Keratinocyte (primary cell): ENCODE measurements at regions not wholly inside any gene's neighbourhood (a gene's known extent, or its start where the extent isn't known, plus 50 kb on each side); places are given as distances from the start of the nearest gene placed in this dataset.

Source experiments
- CTCF ChIP-seq, 3 experiments: IDR thresholded peaks in 1 of 3; conservative IDR thresholded peaks in 1 of 3; optimal IDR thresholded peaks in 1 of 3; 2 replicates in 2 of 3; 3 replicates in 1 of 3; pipeline versions ENCODE3 to v1.5.1; 2011; ENCODE audit warnings: low read length in 3 of 3, mild to moderate bottlenecking in 3 of 3, moderate library complexity in 2 of 3, control low read depth in 1 of 3, inconsistent platforms in 1 of 3; ENCODE audit not compliant: insufficient read depth in 2 of 3; ENCODE audit errors: extremely low read depth in 1 of 3
- EZH2 ChIP-seq: IDR thresholded peaks from one replicate; pipeline ENCODE4 v1.6.1; 2012; ENCODE audit warnings: inconsistent platforms, mild to moderate bottlenecking, low read length, moderate library complexity

DNA sequence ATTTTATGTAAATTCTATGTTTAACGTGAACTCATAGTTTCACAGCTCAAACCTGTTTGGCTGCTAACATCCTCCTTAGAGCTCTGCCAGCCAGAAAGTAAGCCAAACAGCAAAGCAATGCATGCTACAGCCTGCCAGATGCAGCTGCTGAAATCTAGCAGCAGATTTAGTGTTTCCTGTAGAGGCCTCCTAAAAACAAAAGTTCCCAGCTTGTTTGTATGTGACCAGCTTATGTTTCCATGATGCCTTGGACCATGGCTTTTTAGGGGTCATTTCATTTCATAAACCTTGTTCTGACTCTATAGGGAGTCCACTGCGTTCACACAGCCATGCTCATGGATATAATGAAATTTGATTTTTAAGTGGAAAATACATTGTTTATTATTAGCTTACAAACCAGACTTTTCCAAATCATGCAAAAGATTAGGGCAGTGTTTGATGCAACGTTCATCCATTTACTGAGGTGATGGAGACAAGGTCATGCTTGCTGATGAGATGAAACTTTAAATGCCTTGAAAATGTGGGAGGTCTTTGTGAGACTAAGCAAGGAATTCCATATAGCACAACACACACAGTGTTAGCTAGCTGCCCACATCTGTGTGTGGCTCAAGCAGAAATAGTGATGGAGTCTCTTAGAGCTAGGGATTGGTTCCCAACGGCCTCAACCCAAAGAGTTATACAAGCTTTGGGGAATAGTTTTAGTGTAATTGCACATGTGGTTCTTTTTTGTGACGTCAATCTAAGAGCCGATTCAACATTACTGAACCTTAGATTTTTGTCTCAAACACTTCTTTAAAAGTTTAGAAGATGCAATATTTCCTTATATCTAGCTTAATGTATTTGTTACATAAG, 157.5 kb upstream of the LRIG3 start:
- TF ChIP-seq CTCF (optimal IDR thresholded peaks at IDR 0.05 in 1 of 3, IDR thresholded peaks at IDR 0.05 in 1 of 3, conservative IDR thresholded peaks at IDR 0.05 in 1 of 3; ENCODE audit: extremely low read depth in 1 of 3, insufficient read depth in 2 of 3, low read length in 3 of 3) (no peak), EZH2 (no peak)
